ENCODE measurements at regions not wholly inside any gene's neighbourhood (a gene's known extent, or its start where the extent isn't known, plus 50 kb on each side); places are given as distances from the start of the nearest gene placed in this dataset.

DNA sequence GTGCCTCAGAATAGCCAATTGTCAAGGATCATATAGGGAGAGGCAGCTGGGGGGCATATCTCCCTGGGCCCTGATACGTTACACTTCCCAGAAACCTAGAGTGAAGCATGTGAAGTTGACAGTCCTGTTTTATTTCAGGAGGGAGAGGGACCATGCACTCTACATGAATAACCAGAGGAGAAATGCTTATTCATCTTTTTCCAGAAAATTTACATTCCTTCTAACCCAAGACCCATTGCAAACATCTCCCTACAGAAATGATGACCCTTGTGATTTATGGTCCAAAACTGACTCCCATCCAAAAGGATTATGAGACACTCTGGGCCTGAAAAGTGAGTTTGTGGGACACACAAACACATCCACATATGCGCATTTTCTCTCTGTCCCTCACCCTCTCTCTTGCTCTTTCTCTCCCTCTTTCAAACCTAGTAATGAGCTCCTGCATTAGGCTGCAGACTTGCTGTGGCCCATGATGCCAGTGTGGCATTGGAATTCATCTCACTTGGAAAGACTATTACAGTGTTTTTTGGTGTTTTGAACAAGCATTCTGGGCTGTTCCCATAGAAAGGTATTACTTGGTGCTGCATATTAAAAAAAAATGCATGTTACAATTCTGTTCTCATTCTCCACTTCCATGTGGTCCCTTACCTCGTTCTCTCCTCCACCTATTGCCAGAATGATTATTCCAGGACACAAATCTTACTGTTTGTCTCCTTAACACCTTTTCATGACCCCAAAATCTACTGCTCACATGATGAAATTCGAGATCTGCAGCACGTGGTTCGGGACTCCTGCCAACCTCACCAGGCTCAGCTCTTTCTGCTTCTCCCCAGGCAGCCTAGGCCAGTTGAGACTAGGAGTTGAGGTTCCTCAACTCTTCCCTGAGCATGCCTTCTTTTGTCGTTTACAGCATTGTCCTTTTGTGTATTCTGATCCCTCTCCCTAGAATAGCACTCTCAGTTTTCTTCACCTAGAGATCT is 451.3 kb upstream of the KLF4 start:
- Mint-ChIP-seq H3K27ac (ENCODE audit: unreplicated experiment) (no peak overlapping the region), H3K9me3 (ENCODE audit: unreplicated experiment) (no peaks in the 10 kb centered on the region), H3K4me3 (ENCODE audit: unreplicated experiment) (no peak overlapping the region), H3K27me3 (ENCODE audit: unreplicated experiment) (no peaks in the 10 kb centered on the region), H3K36me3 (ENCODE audit: unreplicated experiment) (no peaks in the 10 kb centered on the region), H3K4me1 (ENCODE audit: unreplicated experiment) (no peaks in the 10 kb centered on the region)
- no peak for DNase-seq (ENCODE audit: extremely low spot score, unreplicated experiment)
- TF ChIP-seq, protein P1, sequence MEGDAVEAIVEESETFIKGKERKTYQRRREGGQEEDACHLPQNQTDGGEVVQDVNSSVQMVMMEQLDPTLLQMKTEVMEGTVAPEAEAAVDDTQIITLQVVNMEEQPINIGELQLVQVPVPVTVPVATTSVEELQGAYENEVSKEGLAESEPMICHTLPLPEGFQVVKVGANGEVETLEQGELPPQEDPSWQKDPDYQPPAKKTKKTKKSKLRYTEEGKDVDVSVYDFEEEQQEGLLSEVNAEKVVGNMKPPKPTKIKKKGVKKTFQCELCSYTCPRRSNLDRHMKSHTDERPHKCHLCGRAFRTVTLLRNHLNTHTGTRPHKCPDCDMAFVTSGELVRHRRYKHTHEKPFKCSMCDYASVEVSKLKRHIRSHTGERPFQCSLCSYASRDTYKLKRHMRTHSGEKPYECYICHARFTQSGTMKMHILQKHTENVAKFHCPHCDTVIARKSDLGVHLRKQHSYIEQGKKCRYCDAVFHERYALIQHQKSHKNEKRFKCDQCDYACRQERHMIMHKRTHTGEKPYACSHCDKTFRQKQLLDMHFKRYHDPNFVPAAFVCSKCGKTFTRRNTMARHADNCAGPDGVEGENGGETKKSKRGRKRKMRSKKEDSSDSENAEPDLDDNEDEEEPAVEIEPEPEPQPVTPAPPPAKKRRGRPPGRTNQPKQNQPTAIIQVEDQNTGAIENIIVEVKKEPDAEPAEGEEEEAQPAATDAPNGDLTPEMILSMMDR (IDR thresholded peaks at IDR 0.05): no peak

DNA sequence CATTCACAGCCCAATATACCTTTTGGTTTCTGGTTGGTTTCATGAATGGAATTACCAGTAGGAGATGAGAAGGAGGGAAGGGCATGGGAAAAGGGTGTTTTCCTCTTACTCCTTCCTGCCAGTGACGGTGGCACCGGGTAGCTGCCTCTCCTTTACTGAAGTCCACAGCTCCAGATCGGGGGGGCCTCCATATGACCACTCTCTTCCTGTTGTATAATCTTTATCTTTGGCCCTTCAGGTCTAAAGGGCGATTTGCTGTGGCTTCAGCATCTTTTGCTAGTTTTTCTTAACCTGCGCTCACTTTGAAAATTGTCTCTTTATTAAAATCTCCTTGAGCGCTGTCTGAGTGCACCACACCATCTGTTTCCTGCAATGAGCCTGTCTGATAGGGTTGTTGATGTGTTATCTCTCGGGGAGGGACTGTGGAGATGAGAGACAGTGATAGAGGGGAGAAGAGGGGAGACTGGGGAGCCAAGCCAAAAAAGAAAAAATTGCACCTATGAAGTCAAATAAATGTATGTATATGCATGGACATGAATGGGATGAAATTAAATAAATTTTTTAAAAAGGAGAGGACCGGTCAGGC is 449.3 kb upstream of the KLF4 start:
- TF ChIP-seq, protein P1 (IDR thresholded peaks at IDR 0.05): no peak
- no peak for DNase-seq (ENCODE audit: extremely low spot score, unreplicated experiment)
- Mint-ChIP-seq H3K4me3 (ENCODE audit: unreplicated experiment) (no peak overlapping the region), H3K9me3 (ENCODE audit: unreplicated experiment) (no peaks in the 10 kb centered on the region), H3K4me1 (ENCODE audit: unreplicated experiment) (peaks cover 10% of the 10 kb centered on the region), H3K27me3 (ENCODE audit: unreplicated experiment) (no peaks in the 10 kb centered on the region), H3K36me3 (ENCODE audit: unreplicated experiment) (no peaks in the 10 kb centered on the region), H3K27ac (ENCODE audit: unreplicated experiment) (no peak overlapping the region)

DNA sequence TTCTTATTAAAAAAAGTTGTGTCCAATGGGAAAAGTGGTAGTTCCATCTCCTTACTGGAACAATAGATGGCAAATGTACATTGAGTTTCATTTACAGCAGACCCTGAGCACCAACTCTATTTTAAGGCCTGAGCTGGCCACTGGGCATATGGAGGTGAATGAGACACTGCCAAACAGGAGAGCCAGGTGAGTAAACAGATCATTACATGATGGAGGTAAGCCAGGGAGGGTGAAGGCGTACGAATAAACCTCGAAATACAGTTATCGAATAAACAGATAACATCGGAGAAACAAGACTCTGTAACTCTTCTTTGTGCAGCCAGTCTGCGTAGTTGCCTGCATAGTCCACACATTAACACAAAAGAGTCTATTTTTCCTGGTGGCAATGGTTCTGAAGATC is 446.4 kb upstream of the KLF4 start:
- Mint-ChIP-seq H3K36me3 (ENCODE audit: unreplicated experiment) (no peaks in the 10 kb centered on the region), H3K4me3 (ENCODE audit: unreplicated experiment) (no peak overlapping the region), H3K27me3 (ENCODE audit: unreplicated experiment) (no peaks in the 10 kb centered on the region), H3K4me1 (ENCODE audit: unreplicated experiment) (peaks cover 32% of the 10 kb centered on the region), H3K27ac (ENCODE audit: unreplicated experiment) (no peak overlapping the region), H3K9me3 (ENCODE audit: unreplicated experiment) (no peaks in the 10 kb centered on the region)
- TF ChIP-seq, protein P1 (IDR thresholded peaks at IDR 0.05): no peak
- DNase-seq (ENCODE audit: extremely low spot score, unreplicated experiment): no peak

DNA sequence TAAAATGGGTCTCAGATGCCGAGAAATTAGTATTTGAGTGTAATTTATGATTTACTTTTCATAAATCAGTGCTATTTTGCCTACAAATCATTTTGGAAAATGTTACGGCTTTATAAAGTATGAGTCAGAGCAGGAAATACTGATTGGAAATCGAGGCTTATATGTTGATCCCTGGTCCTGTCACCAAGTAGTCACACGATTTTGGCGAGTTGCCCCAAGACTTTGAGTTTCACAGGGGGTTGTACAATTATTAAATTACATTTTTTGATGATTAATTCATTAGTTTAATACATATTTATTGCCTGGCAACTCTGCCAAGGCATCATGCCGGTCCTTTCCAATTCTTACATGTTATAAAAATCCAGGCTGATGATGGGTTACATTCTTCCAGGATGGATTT is 443.9 kb upstream of the KLF4 start:
- H3K27me3 Mint-ChIP-seq (ENCODE audit: unreplicated experiment): no peaks in the 10 kb centered on the region
- no peak overlapping the region for H3K27ac Mint-ChIP-seq (ENCODE audit: unreplicated experiment)

More for the DNA sequence above, 443.9 kb upstream of the KLF4 start:
- H3K4me3 Mint-ChIP-seq (ENCODE audit: unreplicated experiment): no peak overlapping the region
- H3K9me3 Mint-ChIP-seq (ENCODE audit: unreplicated experiment): no peaks in the 10 kb centered on the region
- H3K36me3 Mint-ChIP-seq (ENCODE audit: unreplicated experiment): no peaks in the 10 kb centered on the region
- DNase-seq (ENCODE audit: extremely low spot score, unreplicated experiment): no peak
- H3K4me1 Mint-ChIP-seq (ENCODE audit: unreplicated experiment): peaks cover 34% of the 10 kb centered on the region
- TF ChIP-seq, protein P1 (IDR thresholded peaks at IDR 0.05): no peak

Measured in osteocyte (in vitro differentiated cells).